Stimulated activated naive B cell treated with anti-CD40 and anti-IgM and Interleukin-4, amounts not matched to agents 10 μg/mL and 1 μg/mL and 100 μg/mL, for 72 hours (primary cell): ENCODE measurements at regions not wholly inside any gene's neighbourhood (a gene's known extent, or its start where the extent isn't known, plus 50 kb on each side); places are given as distances from the start of the nearest gene placed in this dataset.

Experiments
- ATAC-seq, 2 donors: fragments of 150-1000 bp; cut with Tn5 transposase; replicated peaks; 2 replicates each; pipeline ENCODE4 v1.10.0; 2021; ENCODE audit warnings: moderate library complexity in 1 of 2
- DNase-seq: peaks from one replicate; pipeline ENCODE4 v3.0.0; 2021
- H3K27ac Mint-ChIP-seq: one replicate; pipeline ENCODE4 v1.8.0; 2022; ENCODE audit warnings: mild to moderate bottlenecking, mixed read lengths
- H3K27me3 Mint-ChIP-seq, 2 donors: one replicate each; pipeline ENCODE4 v1.8.0; 2022; ENCODE audit warnings: mixed read lengths in 2 of 2
- H3K36me3 Mint-ChIP-seq, 2 donors: one replicate each; pipeline ENCODE4 v1.8.0; 2022; ENCODE audit warnings: mixed read lengths in 2 of 2, mild to moderate bottlenecking in 1 of 2
- H3K4me1 Mint-ChIP-seq, 2 donors: one replicate each; pipeline ENCODE4 v1.8.0; 2022; ENCODE audit warnings: mixed read lengths in 2 of 2, mild to moderate bottlenecking in 1 of 2
- H3K4me3 Mint-ChIP-seq, 2 donors: one replicate each; pipeline ENCODE4 v1.8.0; 2022; ENCODE audit warnings: mild to moderate bottlenecking in 2 of 2, mixed read lengths in 2 of 2, moderate library complexity in 1 of 2
- H3K9me3 Mint-ChIP-seq, 2 donors: one replicate each; pipeline ENCODE4 v1.8.0; 2022; ENCODE audit warnings: mixed read lengths in 2 of 2, mild to moderate bottlenecking in 1 of 2

DNA sequence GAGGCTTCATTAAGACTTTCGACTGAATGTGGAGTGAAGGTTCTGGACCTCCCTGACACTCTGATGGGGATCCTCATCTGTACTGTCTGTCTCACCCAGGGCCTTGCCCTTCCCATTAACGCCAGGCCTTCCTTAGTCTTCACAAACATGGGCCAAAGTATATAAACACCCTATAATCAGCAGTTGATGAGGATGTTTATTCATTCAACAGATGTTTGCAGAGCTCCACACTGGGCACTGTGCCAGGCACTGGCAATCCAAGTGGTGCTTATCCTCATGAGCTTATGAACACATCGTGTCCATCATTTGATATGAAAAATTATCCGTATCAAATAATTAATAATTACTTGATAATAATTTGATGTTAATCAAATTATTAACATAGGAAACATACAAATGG, 454.4 kb downstream of the FUT8 start:
- Mint-ChIP-seq H3K4me1 (no peaks in the 10 kb centered on the region), H3K9me3 (no peaks in the 10 kb centered on the region), H3K4me3 (no peak overlapping the region), H3K27me3 (peaks cover 20 to 22% of the 10 kb centered on the region in 2 donors), H3K27ac (no peak overlapping the region), H3K36me3 (no peaks in the 10 kb centered on the region)
- ATAC-seq (no peak), DNase-seq (no peak)

DNA sequence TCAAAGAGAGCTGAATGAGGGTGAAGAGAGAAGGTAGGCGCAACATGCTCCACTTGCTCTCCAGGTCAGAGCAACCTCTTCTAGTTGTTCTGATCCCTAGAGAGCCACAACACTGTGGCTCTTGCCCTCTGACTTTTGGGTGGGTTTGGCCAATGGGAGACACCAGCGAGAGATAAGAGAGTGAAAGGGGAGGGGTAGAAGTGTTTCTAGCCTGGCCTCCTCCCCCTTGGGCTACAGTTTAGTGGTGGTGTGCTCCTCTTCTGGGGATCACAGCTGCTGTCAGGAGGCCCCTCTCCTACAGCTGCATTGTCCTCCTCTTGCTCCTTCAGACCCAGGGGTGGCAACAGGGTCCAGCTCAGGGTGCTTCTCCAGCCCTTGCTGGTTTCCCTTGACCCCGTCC, 454.8 kb downstream of the FUT8 start:
- no peaks in the 10 kb centered on the region for H3K36me3 Mint-ChIP-seq
- no peak overlapping the region for H3K27ac Mint-ChIP-seq
- DNase-seq, result no peak

DNA sequence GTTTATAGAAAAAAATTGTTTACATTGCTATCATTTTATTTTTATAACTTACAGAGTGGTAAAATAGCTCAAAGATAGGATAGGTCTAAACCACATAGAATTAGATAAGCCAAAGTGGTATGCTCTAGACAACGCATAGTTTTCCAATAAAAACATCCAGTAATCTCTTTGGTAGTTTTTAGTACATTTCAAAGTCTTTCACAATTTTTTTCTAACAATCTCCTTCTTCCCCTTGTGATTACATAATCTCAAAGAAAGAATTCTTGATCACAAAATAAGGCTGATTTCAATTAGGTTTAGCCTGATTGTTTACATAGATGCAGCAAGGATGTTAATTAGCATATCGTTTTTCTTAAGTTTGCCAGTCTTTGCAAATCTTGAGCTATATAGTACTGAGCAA, 460.0 kb downstream of the FUT8 start:
- H3K4me1 Mint-ChIP-seq, result no peaks in the 10 kb centered on the region

More for the DNA sequence above, 454.8 kb downstream of the FUT8 start:
- no peaks in the 10 kb centered on the region for H3K9me3 Mint-ChIP-seq
- no peak for ATAC-seq
- H3K27me3 Mint-ChIP-seq, result peaks cover 20% of the 10 kb centered on the region in 2 donors
- H3K4me3 Mint-ChIP-seq, result no peak overlapping the region
- no peaks in the 10 kb centered on the region for H3K4me1 Mint-ChIP-seq

DNA sequence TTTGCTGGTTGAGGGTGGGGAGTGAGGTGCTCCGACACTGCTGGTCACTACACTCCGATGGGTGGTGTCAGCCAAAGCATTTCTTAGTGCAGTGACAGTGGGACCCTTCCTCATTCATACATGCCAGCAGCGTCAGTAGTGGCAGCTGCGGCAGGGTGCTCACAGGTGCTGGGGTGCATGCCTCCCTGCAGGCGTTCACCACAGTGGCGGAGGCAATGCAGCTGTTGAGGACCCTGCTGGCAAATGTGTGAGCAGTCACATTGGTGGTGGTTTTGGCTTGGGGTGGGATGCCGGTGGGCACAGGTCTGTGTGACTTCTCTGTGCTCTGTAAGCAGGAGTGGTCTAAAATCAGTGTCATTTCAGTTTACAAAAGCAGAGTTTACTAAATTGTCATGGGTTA, 464.6 kb downstream of the FUT8 start:
- Mint-ChIP-seq H3K36me3 (no peaks in the 10 kb centered on the region), H3K27me3 (peaks cover 4 to 5% of the 10 kb centered on the region in 2 donors), H3K9me3 (peaks cover 0 to 3% of the 10 kb centered on the region in 2 donors), H3K27ac (no peak overlapping the region), H3K4me3 (no peak overlapping the region), H3K4me1 (peaks cover 0 to 4% of the 10 kb centered on the region in 2 donors)
- DNase-seq (no peak), ATAC-seq (no peak)

More for the DNA sequence above, 460.0 kb downstream of the FUT8 start:
- H3K27ac Mint-ChIP-seq, result no peak overlapping the region
- no peak for ATAC-seq
- no peaks in the 10 kb centered on the region for H3K27me3 Mint-ChIP-seq
- no peaks in the 10 kb centered on the region for H3K9me3 Mint-ChIP-seq
- H3K36me3 Mint-ChIP-seq, result no peaks in the 10 kb centered on the region
- H3K4me3 Mint-ChIP-seq, result no peak overlapping the region
- DNase-seq, result no peak

DNA sequence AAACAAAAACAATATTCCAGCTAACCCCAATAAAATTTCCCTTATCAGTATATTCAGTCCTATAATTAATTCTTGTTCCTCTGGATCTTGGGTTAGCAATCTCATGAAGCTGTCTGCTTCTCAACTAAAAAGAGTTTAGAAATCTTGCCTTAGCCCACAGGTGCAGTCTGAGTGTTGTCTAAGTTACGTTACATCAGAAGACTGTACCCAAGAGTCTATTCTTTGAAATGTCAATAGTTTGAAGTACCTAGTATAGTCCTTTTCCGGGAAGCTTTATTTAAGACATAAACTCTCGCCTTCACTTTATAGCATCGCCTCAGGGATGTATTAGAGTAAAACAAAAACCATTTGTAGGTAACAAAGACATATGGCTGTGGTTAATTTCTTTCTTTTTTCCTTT, 465.1 kb downstream of the FUT8 start:
- DNase-seq (no peak), ATAC-seq (no peak)
- peaks cover 0 to 3% of the 10 kb centered on the region in 2 donors for H3K9me3 Mint-ChIP-seq
- peaks cover 4 to 6% of the 10 kb centered on the region in 2 donors for H3K27me3 Mint-ChIP-seq
- H3K4me1 Mint-ChIP-seq, result peaks cover 0 to 4% of the 10 kb centered on the region in 2 donors
- H3K4me3 Mint-ChIP-seq, result no peak overlapping the region
- H3K36me3 Mint-ChIP-seq, result no peaks in the 10 kb centered on the region
- no peak overlapping the region for H3K27ac Mint-ChIP-seq

DNA sequence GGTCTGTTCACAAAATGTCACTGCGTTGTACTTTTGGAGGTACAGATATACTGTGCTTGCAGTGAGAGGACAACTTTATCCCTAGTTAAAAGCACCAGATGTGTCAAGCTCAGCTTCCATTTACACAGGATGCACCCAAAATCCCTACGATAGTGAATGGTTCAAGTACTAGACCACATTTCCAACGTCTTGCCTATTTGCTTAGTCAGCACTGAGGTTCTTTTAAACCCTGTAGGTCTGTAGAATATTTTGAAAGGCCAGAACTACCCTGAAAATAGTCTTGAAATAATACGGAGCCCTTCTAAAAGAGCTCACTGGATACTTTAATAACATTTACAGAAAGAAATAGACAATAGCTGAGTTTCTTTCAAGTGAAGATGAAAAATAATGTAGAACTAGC, 466.1 kb downstream of the FUT8 start:
- Mint-ChIP-seq H3K36me3 (no peaks in the 10 kb centered on the region), H3K4me1 (peaks cover 0 to 4% of the 10 kb centered on the region in 2 donors), H3K27me3 (peaks cover 7 to 8% of the 10 kb centered on the region in 2 donors), H3K27ac (no peak overlapping the region), H3K4me3 (no peak overlapping the region), H3K9me3 (peaks cover 3% of the 10 kb centered on the region in 2 donors)
- no peak for DNase-seq
- no peak for ATAC-seq

DNA sequence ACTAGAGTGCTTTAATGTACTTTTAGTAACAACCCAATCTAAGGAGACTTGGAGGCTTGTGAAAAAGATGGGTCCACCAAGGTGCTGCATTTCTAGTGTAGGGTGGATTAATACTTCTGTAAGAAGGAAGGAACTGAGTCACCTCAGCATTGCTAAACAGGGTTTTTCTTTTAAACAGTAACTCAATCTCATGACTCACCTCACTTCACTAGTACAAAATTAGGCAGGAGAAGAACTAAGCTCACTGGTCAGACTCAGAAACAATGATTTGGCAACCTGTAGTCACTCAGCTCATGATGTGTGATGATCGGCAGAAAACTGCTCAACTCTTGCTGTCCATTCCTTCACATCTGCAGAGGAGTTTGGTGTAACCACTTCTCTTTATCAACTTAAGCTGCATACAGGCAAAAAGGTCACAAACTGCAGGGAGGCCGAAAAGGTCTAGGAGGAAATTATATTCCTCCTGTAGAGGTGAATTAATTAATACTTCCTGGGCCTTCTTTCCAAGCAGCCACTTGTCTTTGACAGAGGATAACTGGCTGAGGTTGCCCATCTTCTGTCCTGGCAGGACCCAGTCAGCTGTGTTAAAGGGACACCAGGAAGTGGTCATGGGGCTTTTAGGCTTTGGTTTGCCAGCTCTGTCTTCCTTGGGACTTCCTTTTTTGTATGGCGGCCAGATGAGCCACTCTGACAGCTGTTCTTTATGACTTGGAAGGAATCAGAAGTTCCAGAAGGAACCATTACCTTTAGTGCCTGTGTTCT, 466.9 kb downstream of the FUT8 start:
- H3K36me3 Mint-ChIP-seq, result no peaks in the 10 kb centered on the region
- ATAC-seq (peak; percentile 41 to 46), DNase-seq (no peak)
- peaks cover 0 to 4% of the 10 kb centered on the region in 2 donors for H3K4me1 Mint-ChIP-seq
- H3K27ac Mint-ChIP-seq, result no peak overlapping the region
- H3K27me3 Mint-ChIP-seq, result peaks cover 7 to 15% of the 10 kb centered on the region in 2 donors
- no peak overlapping the region for H3K4me3 Mint-ChIP-seq
- H3K9me3 Mint-ChIP-seq, result peaks cover 3 to 5% of the 10 kb centered on the region in 2 donors

DNA sequence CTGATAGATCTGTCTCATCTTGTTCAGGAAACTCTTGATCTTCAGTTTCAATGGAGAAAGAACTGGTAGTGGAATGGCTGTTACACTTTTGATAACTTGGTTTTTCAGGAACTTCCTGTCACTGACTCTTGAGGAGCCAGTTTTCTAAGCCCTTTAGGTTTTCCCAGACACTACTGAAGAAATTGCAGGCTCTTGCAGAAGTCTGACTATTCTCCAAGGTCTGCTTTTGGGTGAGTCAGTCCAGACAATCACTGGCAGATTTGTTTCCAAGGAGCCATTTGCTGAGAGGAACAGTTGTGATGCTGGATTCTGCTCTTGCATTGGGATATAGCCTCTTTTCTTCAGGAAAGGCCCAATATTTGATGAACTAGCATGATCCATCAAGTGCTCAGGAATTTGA, 468.0 kb downstream of the FUT8 start:
- H3K4me1 Mint-ChIP-seq, result peaks cover 0 to 4% of the 10 kb centered on the region in 2 donors
- peaks cover 3 to 5% of the 10 kb centered on the region in 2 donors for H3K9me3 Mint-ChIP-seq
- DNase-seq, result no peak
- peaks cover 7 to 15% of the 10 kb centered on the region in 2 donors for H3K27me3 Mint-ChIP-seq
- H3K36me3 Mint-ChIP-seq, result no peaks in the 10 kb centered on the region
- H3K4me3 Mint-ChIP-seq, result no peak overlapping the region
- ATAC-seq, result no peak
- H3K27ac Mint-ChIP-seq, result no peak overlapping the region

DNA sequence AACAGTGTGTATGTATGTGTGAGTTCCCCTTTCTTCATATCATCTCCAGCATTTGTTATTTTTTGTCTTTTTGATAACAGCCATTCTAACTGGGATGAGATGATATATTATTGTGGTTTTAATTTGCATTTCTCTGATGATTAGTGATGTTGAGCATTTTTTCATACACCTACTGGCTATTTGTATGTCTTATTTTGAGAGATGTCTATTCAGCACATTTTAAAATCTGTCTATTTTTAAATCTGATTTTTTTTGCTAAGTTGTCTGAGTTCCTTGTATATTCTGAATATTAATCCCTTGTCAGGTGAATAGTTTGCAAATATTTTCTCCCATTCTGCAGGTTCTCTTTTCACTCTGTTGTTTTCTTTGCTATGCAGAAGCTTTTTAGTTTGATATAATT, 469.1 kb downstream of the FUT8 start:
- no peaks in the 10 kb centered on the region for H3K36me3 Mint-ChIP-seq
- H3K27me3 Mint-ChIP-seq, result peaks cover 7 to 15% of the 10 kb centered on the region in 2 donors
- H3K9me3 Mint-ChIP-seq, result peaks cover 3 to 5% of the 10 kb centered on the region in 2 donors
- DNase-seq, result no peak
- H3K4me3 Mint-ChIP-seq, result no peak overlapping the region
- no peak overlapping the region for H3K27ac Mint-ChIP-seq
- H3K4me1 Mint-ChIP-seq, result peaks cover 0 to 4% of the 10 kb centered on the region in 2 donors
- ATAC-seq, result no peak

DNA sequence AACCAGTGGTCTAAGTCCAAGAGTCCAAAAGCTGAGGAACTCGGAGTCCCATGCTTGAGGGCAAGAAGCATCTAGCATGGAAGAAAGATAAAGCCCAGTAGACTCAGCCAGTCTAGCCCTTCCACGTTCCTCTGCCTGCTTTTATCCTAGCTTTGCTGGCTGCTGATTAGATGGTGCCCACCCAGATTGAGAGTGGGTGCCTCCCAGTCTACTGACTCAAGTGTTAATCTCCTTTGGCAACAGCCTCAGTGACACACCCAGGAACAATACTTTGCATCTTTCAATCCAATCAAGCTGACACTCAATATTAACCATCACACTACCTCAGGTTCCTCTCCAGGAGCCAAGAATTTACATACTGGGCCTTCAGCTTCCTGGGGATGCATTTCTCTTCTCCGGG, 476.1 kb downstream of the FUT8 start:
- DNase-seq (no peak), ATAC-seq (no peak)
- H3K4me3 Mint-ChIP-seq, result no peak overlapping the region
- H3K9me3 Mint-ChIP-seq, result peaks cover 0 to 2% of the 10 kb centered on the region in 2 donors
- H3K36me3 Mint-ChIP-seq, result peaks cover 0 to 4% of the 10 kb centered on the region in 2 donors
- H3K27ac Mint-ChIP-seq, result no peak overlapping the region
- peaks cover 20 to 32% of the 10 kb centered on the region in 2 donors for H3K27me3 Mint-ChIP-seq
- no peaks in the 10 kb centered on the region for H3K4me1 Mint-ChIP-seq

DNA sequence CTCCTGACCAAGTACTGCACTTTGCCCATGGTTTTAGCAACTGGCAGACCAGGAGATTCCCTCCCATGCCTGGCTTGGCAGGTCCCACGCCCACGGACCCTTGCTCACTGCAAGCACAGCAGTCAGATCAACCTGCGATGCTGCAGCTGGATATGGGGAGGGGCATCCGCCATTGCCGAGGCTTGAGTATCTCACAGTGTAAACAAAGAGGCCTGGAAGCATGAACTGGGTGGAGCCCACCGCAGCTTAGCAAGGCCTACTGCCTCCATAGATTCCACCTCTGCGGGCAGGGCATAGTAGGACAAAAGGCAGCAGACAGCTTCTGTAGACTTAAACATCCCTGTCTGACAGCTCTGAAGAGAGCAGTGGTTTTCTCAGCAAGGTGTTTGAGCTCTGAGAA, 479.8 kb downstream of the FUT8 start:
- H3K36me3 Mint-ChIP-seq, result peaks cover 0 to 4% of the 10 kb centered on the region in 2 donors
- H3K27ac Mint-ChIP-seq, result no peak overlapping the region
- peaks cover 20 to 21% of the 10 kb centered on the region in 2 donors for H3K27me3 Mint-ChIP-seq
- ATAC-seq (no peak), DNase-seq (no peak)
- H3K4me3 Mint-ChIP-seq, result no peak overlapping the region
- H3K9me3 Mint-ChIP-seq, result peaks cover 0 to 5% of the 10 kb centered on the region in 2 donors
- no peaks in the 10 kb centered on the region for H3K4me1 Mint-ChIP-seq

DNA sequence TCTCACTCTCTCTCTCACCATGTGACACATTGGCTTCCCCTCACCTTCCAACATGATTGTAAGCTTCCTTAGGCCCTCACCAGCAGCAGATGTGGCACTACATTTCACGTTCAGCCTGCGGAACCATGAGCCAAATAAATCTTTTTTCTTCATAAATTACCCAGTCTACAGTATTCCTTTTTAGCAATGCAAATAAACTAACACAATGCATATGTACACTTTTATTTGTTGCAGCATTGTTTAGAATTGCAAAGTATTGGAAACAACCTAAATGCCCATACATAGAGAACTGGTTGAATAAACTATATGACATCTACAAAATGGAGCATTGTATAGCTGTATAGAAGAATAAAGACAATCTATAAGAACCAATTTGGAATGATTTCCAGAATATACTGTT, 487.6 kb downstream of the FUT8 start:
- no peak overlapping the region for H3K4me3 Mint-ChIP-seq
- peaks cover 8 to 16% of the 10 kb centered on the region in 2 donors for H3K9me3 Mint-ChIP-seq
- no peaks in the 10 kb centered on the region for H3K4me1 Mint-ChIP-seq
- H3K36me3 Mint-ChIP-seq, result no peaks in the 10 kb centered on the region
- no peak for DNase-seq
- peaks cover 0 to 4% of the 10 kb centered on the region in 2 donors for H3K27me3 Mint-ChIP-seq
- no peak overlapping the region for H3K27ac Mint-ChIP-seq
- ATAC-seq, result no peak

DNA sequence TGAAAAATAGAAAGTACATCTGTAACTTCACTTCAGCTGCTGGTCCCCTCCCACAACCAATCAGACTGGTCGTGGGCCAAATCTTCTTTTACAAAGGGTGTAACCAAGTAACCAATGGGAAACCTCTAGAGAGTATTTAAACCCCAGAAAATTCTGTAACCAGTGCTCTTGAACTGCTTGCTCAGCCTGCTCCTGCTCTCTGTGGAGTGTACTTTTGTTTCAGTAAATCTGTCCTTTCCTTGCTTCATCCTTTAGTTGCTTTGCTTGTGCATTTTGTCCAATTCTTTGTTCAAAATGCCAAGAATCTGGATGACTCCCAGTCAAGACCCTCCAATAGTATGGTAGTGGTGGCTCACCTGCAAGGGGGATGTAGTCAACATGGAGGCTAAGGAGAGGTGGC, 489.1 kb downstream of the FUT8 start:
- Mint-ChIP-seq H3K9me3 (peaks cover 8 to 14% of the 10 kb centered on the region in 2 donors), H3K4me1 (no peaks in the 10 kb centered on the region), H3K27me3 (peaks cover 6 to 9% of the 10 kb centered on the region in 2 donors), H3K36me3 (no peaks in the 10 kb centered on the region), H3K4me3 (no peak overlapping the region), H3K27ac (no peak overlapping the region)
- DNase-seq (no peak), ATAC-seq (no peak)

DNA sequence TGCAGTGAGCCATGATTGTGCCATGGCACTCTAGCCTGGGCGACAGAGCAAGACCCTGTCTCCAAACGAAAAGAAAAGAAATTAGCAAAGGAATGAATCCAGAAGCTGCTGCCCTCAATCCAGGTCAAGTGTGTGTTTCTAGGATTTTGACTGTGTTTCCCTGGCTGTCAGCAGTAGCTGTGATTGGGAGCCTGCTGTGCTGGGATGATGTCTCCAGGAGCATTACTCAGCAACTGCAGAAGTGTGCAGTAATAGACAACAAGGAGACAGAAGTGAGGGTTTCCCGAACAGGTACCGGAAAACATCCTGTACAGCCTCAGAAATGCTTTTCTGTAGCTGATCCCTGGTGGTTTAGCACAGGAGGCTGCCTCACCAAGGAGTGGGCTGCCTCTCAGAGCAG, 492.5 kb downstream of the FUT8 start:
- Mint-ChIP-seq H3K9me3 (peaks cover 8 to 10% of the 10 kb centered on the region in 2 donors), H3K4me3 (no peak overlapping the region), H3K4me1 (no peaks in the 10 kb centered on the region), H3K27me3 (peaks cover 14 to 16% of the 10 kb centered on the region in 2 donors), H3K27ac (no peak overlapping the region), H3K36me3 (no peaks in the 10 kb centered on the region)
- DNase-seq (no peak), ATAC-seq (no peak)

DNA sequence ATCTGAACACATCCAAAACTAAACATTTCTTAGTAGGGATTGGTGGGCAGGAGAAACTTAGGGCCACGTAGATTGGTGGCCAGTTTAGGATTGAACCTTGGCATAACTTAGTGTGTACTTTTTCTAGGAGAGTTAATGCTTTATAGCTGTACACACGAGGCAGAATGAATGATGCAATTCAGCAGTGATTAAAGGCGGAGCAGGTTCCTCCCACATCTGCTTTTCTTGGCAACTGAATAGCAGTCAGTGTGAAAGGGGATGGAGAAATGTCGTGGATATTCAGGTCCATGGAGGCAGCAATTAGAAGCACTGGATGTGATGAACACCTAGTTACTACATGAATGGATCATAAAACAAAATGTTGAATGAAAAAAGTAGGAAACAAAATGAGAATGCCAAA, 493.8 kb downstream of the FUT8 start:
- Mint-ChIP-seq H3K9me3 (peaks cover 4% of the 10 kb centered on the region in 2 donors), H3K36me3 (no peaks in the 10 kb centered on the region), H3K4me3 (no peak overlapping the region), H3K4me1 (no peaks in the 10 kb centered on the region), H3K27ac (no peak overlapping the region), H3K27me3 (peaks cover 11 to 14% of the 10 kb centered on the region in 2 donors)
- DNase-seq (no peak), ATAC-seq (no peak)
